ENCODE measurements at regions not wholly inside any gene's neighbourhood (a gene's known extent, or its start where the extent isn't known, plus 50 kb on each side); places are given as distances from the start of the nearest gene placed in this dataset.

DNA sequence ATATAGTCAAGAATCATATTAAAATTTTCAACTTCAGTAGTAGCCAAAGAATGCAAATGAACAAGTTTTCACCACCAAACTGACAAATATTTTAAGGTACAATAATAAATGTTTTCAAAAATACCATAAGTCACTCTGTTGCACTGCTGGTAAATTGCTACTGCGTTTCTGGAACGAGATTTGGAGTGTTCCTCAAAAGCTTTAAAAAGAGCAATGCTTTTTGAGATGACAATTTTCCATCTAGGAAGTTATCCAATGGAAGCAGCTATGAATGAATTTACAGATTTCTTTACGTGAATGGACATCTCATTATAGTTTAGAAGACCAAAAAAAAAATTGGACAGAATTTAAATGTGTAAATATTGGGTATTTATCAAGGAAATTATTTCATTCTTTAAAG, 173.2 kb upstream of the OR13F1 start:
- Mint-ChIP-seq H3K4me1 (peaks cover 15 to 16% of the 10 kb centered on the region in 2 experiments), H3K9me3 (peaks cover 12% of the 10 kb centered on the region in 2 experiments), H3K36me3 (ENCODE audit: insufficient read depth in 1 of 3, low read depth in 3 of 3) (peaks cover 4 to 16% (median 10%) of the 10 kb centered on the region in 3 experiments; a peak in 6 of 7 replicates), H3K27me3 (ENCODE audit: low read depth) (no peaks in the 10 kb centered on the region; the same call in 1 of the 2 replicates), H3K27ac (no peak overlapping the region), H3K4me3 (no peak overlapping the region)
- Histone ChIP-seq H3K18ac (ENCODE audit: insufficient read length, low read depth, low read length) (no peak overlapping the region), H4K5ac (ENCODE audit: insufficient read length, low read depth, low read length) (no peak overlapping the region), H3K79me2 (ENCODE audit: insufficient read depth, low read length) (no peaks in the 10 kb centered on the region), H3K23me2 (ENCODE audit: insufficient read length, low read depth, low read length, poor library complexity, severe bottlenecking) (no peaks in the 10 kb centered on the region), H4K20me1 (ENCODE audit: control insufficient read depth, insufficient read depth, insufficient read length) (no peaks in the 10 kb centered on the region), H2BK5ac (ENCODE audit: insufficient read length, low read length) (no peak overlapping the region), H3K56ac (ENCODE audit: insufficient read length, low read depth, low read length) (no peak overlapping the region), H4K91ac (ENCODE audit: insufficient read length, low read depth, low read length) (no peak overlapping the region), H3K9me3 (ENCODE audit: control insufficient read depth, low read depth, low read length) (peaks cover 6% of the 10 kb centered on the region), H3K4me1 (ENCODE audit: insufficient read depth, low read length) (peaks cover 2% of the 10 kb centered on the region; the same call in 1 of the 2 replicates), H3K27ac (ENCODE audit: insufficient read length, low read depth, low read length) (no peak overlapping the region), H2AK5ac (ENCODE audit: insufficient read length, low read length) (no peak overlapping the region), H3K79me1 (ENCODE audit: insufficient read depth, low read depth, low read length, poor library complexity, severe bottlenecking) (no peaks in the 10 kb centered on the region), H2BK15ac (ENCODE audit: low read depth, low read length) (no peak overlapping the region), H3K4ac (ENCODE audit: low read depth, low read length) (no peak overlapping the region), H4K8ac (replicated peaks; ENCODE audit: insufficient read length, low read depth, low read length) (no peak overlapping the region), H2BK20ac (ENCODE audit: low read depth, low read length, poor library complexity, severe bottlenecking) (no peak overlapping the region), H3K27me3 (ENCODE audit: insufficient read depth, low read length) (no peaks in the 10 kb centered on the region), H3K9ac (ENCODE audit: extremely low read depth, insufficient read length, low read length) (no peak overlapping the region), H3K23ac (ENCODE audit: insufficient read length, low read depth, low read length) (no peak overlapping the region), H2BK120ac (ENCODE audit: low read depth, low read length, poor library complexity, severe bottlenecking) (no peak overlapping the region), H3T11ph (ENCODE audit: low read length) (no peak overlapping the region), H3K4me2 (ENCODE audit: insufficient read depth, insufficient read length, low read length) (no peak overlapping the region), H2AFZ (ENCODE audit: low read length) (no peak overlapping the region), H3K14ac (ENCODE audit: insufficient read depth, low read length) (no peak overlapping the region), H2BK12ac (ENCODE audit: insufficient read length, low read depth, low read length) (no peak overlapping the region)
- no peak for DNase-seq
- no CpG with 5 or more reads among the region's 3 CpGs for WGBS (ENCODE audit: extremely low coverage, insufficient read length, low lambda C conversion rate)
- TF ChIP-seq, protein P1, sequence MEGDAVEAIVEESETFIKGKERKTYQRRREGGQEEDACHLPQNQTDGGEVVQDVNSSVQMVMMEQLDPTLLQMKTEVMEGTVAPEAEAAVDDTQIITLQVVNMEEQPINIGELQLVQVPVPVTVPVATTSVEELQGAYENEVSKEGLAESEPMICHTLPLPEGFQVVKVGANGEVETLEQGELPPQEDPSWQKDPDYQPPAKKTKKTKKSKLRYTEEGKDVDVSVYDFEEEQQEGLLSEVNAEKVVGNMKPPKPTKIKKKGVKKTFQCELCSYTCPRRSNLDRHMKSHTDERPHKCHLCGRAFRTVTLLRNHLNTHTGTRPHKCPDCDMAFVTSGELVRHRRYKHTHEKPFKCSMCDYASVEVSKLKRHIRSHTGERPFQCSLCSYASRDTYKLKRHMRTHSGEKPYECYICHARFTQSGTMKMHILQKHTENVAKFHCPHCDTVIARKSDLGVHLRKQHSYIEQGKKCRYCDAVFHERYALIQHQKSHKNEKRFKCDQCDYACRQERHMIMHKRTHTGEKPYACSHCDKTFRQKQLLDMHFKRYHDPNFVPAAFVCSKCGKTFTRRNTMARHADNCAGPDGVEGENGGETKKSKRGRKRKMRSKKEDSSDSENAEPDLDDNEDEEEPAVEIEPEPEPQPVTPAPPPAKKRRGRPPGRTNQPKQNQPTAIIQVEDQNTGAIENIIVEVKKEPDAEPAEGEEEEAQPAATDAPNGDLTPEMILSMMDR (conservative IDR thresholded peaks at IDR 0.05): no peak

Data from H9 (cell line).